Neural cell (in vitro differentiated cells): ENCODE measurements at regions not wholly inside any gene's neighbourhood (a gene's known extent, or its start where the extent isn't known, plus 50 kb on each side); places are given as distances from the start of the nearest gene placed in this dataset.

Experiments used
- small RNA-seq, 3 experiments: library from RNA; depleted of rRNA; stranded (forward); fragments of <200 nt; gene quantifications; one replicate each; pipeline ENCODE3, GENCODE V24; 2012

Small RNAs in the stretch of these regions (small RNA-seq; reads per million reads assigned to genes)
- 0.08 to 1.2 (median 0.95) reads per million in 3 experiments for gene MIR320D2
